HG02610 (cell line): ENCODE measurements at regions not wholly inside any gene's neighbourhood (a gene's known extent, or its start where the extent isn't known, plus 50 kb on each side); places are given as distances from the start of the nearest gene placed in this dataset.

Source experiments
- ATAC-seq: cut with Tn5 transposase; IDR thresholded peaks from one replicate; pipeline ENCODE4 v1.9.1; 2021; ENCODE audit warnings: mild to moderate bottlenecking, moderate library complexity; ENCODE audit not compliant: unreplicated experiment

DNA sequence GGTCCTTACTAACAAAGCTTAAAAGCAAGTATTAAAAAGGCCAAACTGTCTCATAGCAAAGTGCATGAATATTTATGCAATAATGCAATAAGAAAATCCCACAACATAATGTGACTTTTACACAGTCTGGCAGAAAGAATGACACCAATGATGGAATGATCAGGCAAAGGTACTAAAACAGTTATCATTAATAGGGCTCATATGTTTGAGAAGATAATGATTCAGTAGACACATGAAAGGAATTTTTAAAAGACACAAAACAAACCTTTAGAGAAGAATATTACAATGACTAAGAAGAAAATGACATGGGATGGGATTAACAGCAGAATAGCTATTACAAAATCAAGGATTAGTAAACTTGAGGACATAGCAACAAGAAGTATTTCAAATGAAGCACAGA, 1411.2 kb upstream of the TMEM132C start:
- ATAC-seq = no peak

DNA sequence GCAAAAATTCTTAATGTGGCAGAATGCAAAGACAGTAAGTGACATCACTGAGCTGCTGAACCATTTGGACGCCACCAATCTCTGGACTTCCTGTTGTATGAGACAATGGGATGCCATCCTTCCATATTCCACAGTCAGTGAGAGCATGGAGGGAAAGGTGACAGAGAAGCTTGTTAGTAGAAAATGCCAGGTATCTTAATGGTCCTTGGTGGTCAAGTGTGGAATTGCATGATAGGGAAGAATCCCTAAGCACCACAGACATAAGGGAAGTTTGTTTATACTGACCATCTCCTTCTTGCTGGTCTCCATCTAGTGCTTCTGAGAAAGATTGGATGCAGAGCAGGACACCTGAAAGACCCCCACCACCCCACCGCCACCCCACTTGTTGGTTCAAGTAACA, 1410.0 kb upstream of the TMEM132C start:
- ATAC-seq = no peak

- no peak for ATAC-seq
These were observed 1408.4 kb upstream of the TMEM132C start for GRCh38 chr12:126858560-126858959.

DNA sequence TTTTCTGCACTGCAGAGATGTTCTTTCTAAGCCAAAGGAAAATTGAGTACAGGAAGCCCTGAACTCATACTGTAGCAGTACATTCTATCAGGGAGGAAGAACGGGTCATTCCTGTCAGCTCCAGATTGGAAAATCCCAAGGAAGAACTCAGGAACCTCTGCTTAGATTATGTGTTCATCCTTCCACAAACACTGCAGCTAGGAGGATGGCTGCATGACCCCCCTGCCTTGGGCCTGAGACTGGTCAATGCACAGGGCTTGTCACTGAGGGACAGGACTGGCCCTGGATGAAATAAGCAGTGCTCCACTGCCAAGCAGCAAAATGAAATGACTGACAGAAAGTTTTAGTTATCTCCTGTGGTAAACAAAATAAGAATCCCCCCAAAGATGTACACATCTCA, 1406.8 kb upstream of the TMEM132C start:
- ATAC-seq = no peak

- no peak for ATAC-seq
These were observed 1404.5 kb upstream of the TMEM132C start for GRCh38 chr12:126862500-126862899.

GRCh38 chr12:126869644-126870043, 1397.3 kb upstream of the TMEM132C start:
- no peak for ATAC-seq

DNA sequence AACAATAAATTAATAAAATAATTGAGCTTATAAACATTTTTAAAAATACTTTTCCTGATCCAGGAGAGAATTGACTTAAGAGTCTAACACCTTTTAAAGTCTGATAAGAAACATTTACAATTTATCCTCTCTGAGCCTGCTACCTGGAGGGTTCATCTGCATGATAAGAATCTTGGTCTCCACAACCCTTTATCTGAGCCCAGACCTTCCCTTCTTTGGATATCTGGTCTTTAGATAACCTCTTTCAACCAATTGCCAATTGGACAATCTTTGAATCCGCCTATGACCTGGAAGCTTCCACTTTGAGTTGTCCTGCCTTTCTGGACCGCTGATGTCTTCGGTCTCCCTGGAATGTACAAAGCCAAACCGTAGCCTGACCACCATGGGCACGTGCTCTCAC, 1393.3 kb upstream of the TMEM132C start:
- no peak for ATAC-seq

- peak; percentile 90 for ATAC-seq
These were observed 1392.4 kb upstream of the TMEM132C start for GRCh38 chr12:126874427-126875026.

DNA sequence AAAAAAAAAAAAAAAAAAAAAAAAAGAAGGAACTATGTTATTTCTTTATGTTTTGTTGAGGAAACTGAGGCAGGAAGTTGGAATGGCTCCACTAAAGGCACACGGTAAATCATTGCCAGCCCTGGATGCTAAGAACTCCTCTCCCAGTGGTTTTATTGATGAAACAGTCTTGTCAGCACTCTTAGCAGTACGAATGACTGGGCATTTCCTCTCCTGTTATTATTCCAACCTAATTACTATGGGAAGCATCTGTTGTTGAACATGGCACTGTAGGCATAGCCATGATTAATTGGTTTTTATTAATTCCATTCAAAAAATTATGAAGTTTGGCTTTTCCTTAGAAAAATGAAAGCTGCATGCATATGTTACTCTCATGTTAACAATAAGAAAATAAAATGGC, 1387.1 kb upstream of the TMEM132C start:
- no peak for ATAC-seq

GRCh38 chr12:126883697-126884096, 1383.3 kb upstream of the TMEM132C start:
- no peak for ATAC-seq

- ATAC-seq = no peak
These were observed 1377.5 kb upstream of the TMEM132C start for GRCh38 chr12:126889501-126889900.

- no peak for ATAC-seq
These were observed 1376.9 kb upstream of the TMEM132C start for GRCh38 chr12:126890097-126890496.

DNA sequence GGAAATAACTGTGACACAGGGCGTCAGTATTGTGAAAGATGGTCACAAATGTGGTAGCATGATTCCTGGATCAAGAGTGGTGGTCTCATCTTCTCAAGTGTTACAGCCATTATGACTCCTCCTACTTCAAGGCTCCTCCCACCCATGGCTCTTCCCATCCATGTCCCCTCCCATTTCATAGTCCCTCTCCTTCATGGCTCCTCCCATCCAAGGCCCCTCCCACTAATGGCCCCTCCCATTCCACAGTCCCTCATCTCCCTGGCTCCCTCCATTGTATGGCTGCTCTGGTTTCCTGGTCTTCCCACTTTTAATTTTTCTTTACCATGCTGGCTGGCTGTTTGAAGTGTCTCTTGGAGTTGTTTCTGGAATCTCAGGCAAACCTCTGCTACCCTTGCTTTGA, 1375.2 kb upstream of the TMEM132C start:
- no peak for ATAC-seq

- no peak for ATAC-seq
These were observed 1370.7 kb upstream of the TMEM132C start for GRCh38 chr12:126895951-126896913.

DNA sequence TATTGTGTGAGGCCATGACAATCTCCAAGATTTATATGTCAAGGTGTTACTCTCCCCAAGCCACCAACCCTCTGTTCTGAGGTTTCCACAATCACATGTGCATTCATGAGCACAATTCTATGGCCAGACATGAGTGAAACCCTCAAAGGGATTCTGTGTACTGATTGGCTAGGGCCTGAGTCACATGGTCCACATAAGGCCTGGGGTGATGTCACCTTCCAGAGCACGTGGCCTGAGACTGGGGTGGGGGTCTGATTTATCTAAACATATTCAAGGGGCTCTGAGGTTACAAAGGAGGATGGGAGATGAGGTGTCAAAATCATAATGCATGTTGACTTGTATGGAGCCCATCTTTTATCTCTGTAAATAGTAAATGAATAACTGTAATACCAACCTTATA, 1369.9 kb upstream of the TMEM132C start:
- no peak for ATAC-seq

- ATAC-seq = no peak
These were observed 1369.2 kb upstream of the TMEM132C start for GRCh38 chr12:126897778-126898177.

DNA sequence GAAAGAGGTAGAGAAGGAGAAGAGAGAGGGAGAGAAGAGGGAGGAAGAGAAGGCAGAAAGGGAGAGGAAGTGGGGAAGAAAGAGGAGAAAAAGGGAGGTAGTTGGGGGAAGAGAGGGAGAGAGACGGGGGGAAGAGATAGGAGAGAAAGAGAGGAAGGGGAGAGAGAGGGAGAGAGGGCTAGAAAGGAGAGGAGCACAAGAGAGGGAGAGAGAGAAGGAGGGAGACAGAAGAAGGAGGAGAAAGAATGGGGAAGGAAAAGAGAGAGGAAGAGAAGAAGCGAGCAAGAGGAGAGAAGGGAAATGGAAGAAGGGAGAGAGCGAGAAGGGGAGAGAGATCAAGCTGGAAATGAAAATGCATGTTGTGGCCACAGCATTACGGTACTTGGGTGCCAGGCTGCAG, 1368.4 kb upstream of the TMEM132C start:
- ATAC-seq = no peak

DNA sequence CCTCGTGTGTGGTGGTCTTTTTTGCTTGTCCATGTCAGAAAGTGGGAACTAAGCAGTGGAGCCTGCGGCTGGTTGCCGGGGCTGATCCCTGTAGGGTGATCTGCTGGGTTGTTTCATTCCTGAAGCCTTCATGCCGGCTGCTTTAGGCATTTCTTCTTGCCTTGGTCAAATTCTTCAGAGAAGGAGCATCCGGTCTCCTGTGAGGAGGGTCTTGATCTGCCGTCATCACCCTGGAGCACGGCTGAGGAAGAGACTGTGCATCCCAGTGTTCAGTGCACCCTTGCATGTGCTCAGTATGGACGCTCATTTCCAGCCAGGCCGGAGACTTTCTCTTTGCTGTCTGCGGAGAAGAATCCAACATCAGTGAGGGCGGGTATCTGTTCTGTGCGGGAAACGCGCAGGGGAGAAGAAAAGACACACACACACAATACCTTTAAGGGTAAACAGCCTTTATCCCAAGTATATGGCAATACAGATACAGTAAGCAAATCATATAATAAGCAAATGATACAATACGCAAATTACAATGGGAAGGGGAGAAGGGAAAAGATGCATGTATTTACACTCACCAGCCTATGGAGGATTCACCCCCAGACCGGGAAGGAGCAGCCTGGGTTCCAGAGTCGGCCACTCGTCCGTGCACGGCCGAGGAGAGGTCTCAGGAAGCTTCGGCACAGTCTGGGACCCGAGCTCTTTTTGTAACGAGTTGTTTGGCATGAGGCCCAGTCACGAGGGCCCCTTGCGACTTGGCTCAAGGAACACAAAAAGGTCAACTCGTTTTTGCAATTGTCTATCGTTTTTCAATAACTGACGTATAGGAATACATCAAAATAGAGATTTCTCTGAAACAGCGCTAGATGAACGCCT, 1366.8 kb upstream of the TMEM132C start:
- no peak for ATAC-seq

DNA sequence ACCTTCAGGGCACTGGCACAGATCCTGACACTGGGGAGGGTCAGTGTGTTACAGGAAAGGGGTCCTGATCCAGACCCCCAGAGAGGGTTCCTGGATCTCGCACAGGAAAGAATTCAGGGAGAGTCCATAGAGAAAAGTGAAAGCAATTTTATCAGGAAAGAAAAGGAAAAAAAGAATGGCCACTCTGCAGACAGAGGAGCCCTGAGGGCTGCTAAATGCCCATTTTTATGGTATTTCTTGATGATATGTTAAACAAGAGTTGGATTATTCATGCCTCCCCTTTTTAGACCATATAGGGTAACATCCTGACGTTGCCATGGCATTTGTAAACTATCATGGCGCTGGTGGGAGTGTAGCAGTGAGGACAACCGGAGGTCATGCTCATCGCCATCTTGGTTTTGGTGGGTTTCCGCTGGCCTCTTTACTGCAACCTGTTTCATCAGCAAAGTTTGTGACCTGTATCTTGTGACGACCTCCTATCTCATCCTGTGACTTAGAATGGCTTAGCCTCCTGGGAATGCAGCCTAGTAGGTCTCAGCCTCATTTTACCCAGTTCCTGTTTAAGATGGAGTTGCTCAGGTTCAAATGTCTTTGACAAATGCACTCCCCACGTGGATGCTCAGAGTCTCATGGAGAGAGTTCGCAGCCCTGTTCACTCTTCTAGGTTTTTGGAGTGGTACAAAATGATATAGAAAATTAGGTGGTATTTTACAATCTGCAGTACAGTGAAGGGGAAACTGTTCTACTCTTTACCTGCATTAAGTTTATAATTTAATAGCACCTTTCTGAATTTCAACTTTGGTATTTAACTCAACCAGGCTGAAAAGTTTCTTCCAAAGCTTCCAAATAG, 1363.7 kb upstream of the TMEM132C start:
- ATAC-seq = no peak

DNA sequence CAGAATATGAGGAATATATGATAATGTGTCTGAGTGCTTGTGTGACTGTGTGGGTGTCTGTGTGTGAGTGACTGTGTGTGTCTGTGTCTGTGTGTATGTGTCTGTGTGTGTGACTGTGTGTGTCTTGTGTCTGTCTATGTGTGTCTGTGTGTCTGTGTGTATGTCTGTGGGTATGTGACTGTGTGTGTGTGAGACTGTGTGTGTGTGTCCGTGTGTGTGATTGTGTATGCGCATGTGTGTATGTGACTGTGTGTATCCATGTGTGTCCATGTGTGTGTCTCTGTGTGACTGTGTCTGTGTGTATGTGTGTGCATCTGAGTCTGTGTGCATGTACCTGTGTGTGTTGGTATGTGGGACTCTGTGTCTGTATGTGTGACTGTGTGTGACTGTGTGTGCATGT, 1361.2 kb upstream of the TMEM132C start:
- no peak for ATAC-seq
